PC-3 (cell line): ENCODE measurements at regions not wholly inside any gene's neighbourhood (a gene's known extent, or its start where the extent isn't known, plus 50 kb on each side); places are given as distances from the start of the nearest gene placed in this dataset.

Experiments
- EZH2phosphoT487 ChIP-seq: fragments of 300-600 bp; sonication (generic); IDR thresholded peaks from 2 replicates; pipeline ENCODE4 v1.6.1; 2018; ENCODE audit warnings: mild to moderate bottlenecking, antibody characterized with exemption, low read length, borderline replicate concordance
- TF ChIP-seq, protein P1 (sequence below): fragments of 300-600 bp; sonication (generic); conservative IDR thresholded peaks from 2 replicates; pipeline ENCODE4 v1.5.1; 2017; ENCODE audit warnings: antibody characterized with exemption, low read depth, mild to moderate bottlenecking, low read length

DNA sequence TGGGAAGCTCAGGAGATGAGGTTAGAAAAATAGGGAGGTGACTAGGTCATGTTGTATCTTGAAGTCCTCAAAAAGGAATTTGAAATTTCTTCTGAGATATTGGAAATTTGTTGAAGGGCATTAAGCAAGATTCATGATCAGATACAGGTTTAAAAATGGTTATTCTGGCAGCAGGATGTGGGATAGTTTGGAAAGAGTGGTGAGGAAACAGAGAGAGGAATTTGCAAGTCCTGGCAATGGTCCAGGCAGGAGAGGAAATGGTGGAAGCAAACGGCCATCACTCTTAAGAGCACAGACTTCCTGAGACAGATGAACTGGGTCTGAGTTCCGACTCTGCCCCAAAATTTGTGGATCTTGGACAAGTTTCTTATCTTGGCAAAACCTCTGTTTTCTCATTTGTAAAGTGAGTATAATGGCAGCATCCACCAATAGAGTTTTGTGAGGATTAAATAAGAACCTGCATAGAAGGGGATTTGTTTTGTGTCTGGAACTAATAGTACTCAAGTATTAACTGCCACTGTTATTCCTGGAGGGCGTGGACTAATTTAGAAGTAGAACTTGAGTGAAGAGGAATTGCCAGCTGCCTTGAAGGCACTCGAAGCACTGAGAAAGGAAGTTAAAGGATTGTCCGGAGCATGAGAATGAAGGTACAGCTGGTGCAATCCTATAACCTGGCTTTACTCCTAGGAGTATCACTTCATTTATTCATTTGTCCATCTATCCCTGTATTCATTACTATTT lies 99.6 kb downstream of the CCNA1 start:
- TF ChIP-seq, protein P1, sequence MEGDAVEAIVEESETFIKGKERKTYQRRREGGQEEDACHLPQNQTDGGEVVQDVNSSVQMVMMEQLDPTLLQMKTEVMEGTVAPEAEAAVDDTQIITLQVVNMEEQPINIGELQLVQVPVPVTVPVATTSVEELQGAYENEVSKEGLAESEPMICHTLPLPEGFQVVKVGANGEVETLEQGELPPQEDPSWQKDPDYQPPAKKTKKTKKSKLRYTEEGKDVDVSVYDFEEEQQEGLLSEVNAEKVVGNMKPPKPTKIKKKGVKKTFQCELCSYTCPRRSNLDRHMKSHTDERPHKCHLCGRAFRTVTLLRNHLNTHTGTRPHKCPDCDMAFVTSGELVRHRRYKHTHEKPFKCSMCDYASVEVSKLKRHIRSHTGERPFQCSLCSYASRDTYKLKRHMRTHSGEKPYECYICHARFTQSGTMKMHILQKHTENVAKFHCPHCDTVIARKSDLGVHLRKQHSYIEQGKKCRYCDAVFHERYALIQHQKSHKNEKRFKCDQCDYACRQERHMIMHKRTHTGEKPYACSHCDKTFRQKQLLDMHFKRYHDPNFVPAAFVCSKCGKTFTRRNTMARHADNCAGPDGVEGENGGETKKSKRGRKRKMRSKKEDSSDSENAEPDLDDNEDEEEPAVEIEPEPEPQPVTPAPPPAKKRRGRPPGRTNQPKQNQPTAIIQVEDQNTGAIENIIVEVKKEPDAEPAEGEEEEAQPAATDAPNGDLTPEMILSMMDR: no peak
- no peak for TF ChIP-seq EZH2phosphoT487
